ENCODE measurements at regions not wholly inside any gene's neighbourhood (a gene's known extent, or its start where the extent isn't known, plus 50 kb on each side); places are given as distances from the start of the nearest gene placed in this dataset.

DNA sequence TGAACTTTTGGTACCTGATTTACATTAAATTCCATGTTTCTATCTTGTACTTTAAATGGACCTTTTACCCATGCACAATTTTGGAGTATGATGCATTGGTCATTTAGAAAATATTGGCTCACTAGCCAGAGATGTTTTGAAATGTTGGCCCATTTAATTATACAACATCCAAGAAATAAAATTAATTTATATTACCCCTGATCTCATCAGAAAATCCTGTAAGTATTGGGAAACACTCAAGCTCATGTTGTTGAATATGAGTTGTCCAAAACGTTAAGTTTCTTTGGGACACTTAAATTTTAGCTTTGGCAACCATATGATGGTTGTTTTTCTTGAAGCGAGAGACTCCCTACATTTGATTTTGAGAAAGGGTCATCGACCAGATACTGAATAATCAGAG is 492.7 kb downstream of the RPS24 start:
- DNase-seq, result no peak

DNA sequence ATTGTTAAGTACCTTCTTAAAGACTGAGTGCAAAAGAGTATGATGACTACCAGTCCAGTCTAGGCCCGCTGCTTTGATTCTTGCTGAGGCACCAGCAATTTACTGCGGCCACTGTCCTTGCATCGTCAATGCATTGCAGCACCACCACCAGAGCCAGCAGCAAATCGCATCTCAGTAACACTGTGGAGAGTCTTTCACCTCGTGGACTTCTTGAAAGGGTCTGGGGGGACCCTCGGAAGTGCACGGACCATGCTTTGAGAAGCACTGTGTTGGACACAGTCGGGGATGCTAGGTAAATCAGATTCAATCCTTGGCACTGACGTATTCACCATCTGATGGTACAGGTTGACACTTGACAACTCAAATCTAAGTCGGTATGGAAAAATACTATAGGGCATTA is 493.6 kb downstream of the RPS24 start:
- DNase-seq, result no peak

DNA sequence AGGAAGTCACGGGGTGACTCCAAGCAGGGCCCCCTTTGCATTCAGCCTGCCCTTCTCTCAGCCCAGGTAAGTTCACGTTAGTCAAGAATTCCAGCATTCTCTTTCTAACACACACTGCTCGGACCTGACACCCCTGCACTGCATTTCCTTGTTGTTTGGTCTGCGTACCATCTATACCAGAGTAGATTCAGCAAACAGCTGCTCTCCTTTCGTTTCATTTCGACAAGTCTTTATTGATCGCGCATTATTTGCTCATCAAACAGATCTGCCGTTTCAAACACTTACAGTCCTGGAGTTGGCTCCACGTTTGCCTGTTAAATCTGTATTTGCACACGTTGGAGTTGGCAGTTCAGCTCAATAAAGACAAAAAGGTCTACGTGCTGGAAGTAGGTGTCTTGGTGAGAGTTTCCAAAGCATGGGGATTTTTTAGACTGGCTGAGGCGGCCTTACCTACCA is 495.1 kb downstream of the RPS24 start:
- no peak for DNase-seq

DNA sequence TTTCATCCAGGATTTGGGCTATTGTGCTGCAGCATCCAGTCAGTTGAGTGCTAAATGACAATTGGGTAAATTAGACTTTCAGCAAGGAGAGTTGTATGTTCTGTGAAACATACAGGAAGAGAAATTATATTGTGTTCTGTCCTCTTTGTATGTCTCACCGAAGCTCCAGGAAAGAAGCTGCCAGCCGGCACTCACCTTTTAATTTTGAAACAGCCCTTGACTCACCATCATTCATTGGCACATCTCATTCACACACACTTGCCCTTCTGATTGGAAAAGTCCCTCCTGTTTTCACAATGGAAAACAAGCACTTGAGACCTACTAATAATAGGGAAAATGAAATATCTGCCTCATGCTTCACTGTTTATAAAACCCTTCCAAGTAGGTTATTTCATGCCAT is 495.6 kb downstream of the RPS24 start:
- no peak for DNase-seq

DNA sequence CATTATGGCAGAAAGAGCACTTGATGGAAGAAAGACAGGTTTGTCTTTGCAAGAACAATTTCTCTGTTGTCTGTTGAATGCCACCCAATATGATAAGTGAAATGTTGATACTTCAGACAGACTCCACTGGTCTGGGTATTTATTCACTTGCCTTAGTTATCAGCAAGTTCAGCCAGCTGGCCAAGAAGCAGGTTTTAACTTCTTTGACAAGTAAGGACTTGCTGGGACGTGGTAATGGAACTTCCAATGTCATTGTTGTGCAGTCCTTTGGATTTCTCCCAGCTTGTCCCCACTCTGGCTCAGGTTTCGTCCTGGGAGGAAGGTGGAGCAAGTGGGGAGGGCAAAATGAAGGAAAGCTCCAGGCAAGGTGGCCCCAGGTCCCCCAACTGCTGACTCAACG is 497.4 kb downstream of the RPS24 start:
- no peak for DNase-seq

DNA sequence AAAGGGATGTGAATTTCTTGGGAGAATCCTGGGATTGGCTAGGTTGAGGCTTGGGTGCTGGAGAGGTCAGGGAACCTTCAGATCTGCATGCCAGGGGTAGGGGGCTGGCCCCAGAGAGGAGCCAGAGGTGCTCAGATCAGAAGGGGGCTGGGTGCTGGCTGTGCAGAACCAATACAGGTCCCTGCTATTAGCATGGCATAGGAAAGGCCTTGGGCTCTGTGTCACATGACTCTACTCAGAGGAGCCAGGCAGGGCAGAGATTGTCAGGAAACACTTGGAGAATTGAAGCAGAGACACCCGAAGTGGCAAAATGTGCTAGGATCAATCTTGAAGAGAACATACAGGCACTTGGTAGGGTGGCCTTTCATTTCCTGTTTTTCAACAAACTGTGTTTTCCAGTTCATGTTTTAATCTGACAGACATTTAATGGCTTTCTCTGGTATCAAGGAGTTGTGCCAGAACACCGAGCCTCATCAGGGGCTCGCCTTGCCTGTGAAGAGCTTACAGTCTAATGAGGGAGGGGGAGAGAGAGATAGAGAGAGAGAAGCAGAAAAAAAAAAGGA is 498.9 kb downstream of the RPS24 start:
- no peak for DNase-seq

DNA sequence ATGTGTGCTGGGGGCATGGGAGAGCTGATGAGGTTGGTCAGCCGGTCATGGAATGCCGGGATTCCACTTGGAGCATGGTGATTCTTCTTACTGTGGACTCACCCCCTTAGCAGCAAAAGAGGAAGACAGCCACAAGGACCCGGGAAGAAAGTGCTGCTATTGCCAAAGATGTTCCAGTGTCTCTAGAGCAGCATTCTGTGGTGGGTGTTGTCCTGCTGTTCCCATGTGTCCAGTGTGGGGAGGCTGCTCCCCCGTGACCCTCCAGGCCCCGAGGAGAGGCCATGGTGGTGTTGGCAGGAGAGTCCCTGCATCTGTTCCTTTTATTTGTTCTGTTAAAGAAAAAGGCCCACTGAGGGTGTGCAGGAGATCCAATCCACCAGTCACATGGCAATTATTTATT is 499.4 kb downstream of the RPS24 start:
- no peak for DNase-seq

DNA sequence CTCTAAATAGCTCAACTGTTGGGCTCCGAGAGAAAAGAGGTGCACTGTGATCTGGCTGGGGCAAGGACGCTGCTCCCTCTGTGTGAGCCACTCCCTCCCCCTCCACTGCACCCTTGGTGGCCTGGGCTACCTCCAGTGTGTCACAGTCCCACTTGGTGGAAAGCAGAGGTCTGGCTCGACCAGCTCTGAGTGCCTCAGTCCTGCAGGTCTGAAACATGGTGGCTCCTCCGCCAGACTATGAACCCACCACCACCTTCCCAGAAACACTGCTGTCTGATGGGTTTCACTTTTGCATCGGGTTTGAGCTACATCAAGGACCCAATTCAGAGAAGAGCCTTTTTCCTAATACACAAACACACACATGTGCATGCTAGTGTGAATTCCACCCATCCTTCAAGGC is 500.1 kb downstream of the RPS24 start:
- no peak for DNase-seq

DNA sequence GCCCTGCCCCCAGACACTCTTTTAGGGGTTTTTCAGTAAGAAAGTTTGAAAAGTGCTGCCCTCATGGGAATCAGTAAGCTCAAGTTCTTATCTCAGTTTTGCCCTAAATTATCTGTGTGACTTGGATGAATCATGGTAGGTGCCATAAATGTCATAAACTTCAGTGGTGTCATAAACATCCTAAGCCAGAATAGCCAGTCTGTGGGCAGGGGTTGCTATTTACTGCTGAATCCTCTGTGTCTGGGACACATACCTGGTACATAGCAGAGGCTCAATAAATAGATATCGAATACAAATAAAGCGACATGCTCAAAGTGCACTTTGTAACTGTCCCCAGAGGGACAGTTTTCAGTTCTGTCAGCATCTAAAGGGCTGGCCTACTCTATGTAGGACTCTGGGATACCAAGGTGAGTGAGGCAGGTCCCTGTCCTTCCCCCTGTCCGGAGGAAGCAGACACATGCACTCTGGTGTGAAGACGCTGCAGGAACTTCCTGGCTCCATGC is 502.1 kb downstream of the RPS24 start:
- DNase-seq, result no peak

DNA sequence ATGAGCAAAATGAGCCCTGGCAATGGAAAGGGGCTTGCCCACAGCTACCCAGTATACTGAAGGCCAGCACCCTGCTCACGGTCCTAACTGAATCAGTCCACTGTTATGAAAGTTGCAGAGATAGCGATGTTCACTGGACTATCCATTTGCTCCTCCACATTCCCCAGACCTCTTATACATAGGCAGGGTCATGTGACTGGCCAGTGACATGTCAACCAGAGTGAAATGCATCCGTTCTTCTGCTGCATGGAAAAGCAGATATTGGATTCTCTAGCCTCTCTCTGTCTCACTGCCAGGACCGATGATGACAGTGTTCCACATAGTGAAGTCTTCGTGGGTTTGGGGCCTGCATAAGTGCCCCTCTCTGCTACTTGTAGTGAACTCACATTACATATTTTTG is 503.4 kb downstream of the RPS24 start:
- no peak for DNase-seq

DNA sequence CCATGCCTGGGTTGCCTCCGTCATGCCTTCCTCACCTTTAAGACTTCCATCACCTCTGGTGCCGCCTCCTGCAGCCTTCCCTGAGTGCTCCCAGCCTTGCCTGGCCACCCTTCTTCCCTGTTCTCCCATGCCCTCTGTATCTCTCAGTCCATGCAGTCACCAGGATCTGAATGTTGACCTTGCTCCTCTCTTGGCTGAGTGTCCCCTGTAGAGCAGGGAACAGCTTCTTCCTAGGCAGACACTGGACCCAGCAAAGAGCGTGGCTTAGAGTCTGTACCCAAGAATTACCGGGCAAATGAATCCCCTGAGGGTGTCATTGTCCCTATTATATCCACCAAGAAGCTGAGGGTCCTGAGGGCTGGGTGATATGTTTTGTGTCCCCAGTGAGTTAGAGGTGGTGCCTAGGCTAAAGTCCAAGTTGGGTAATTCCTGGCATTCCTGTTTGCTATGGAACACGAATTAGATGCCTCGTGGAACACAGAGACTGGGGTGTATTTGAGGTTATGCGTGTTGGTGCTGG is 505.6 kb downstream of the RPS24 start:
- DNase-seq, result no peak

DNA sequence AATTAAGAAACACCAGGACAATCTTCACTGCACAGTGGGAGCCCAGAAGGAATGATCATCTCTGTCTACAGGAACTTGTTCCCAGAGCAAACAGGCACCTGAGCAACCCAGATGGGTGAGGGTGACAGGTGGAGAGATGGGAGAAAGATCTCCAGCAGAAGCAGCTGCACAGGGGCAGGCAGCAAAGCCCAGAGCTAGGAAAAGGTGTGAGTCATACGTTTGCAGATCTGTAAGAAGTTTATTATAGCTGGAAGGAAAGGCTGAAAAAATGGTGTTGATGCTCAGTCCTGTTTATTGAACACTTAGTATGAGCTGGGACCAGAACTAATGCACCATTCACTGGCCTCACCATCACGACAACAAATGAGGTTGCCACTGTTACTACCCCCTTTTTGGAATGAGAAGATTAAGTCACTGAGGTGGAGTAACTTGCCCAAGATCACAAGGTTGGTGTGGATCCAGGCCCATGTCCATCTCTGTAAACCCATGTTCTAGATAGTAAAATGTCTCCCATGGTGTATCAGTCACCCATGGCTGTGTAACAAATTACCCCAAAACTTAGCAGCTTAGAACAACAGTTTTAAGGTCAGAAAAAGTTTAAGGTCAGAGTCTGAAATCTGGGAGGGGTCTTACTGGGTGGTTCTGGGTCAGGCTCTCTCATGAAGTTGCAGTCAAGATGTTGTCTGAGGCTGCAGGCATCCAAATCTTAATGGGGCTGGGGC is 506.9 kb downstream of the RPS24 start:
- no peak for DNase-seq

DNA sequence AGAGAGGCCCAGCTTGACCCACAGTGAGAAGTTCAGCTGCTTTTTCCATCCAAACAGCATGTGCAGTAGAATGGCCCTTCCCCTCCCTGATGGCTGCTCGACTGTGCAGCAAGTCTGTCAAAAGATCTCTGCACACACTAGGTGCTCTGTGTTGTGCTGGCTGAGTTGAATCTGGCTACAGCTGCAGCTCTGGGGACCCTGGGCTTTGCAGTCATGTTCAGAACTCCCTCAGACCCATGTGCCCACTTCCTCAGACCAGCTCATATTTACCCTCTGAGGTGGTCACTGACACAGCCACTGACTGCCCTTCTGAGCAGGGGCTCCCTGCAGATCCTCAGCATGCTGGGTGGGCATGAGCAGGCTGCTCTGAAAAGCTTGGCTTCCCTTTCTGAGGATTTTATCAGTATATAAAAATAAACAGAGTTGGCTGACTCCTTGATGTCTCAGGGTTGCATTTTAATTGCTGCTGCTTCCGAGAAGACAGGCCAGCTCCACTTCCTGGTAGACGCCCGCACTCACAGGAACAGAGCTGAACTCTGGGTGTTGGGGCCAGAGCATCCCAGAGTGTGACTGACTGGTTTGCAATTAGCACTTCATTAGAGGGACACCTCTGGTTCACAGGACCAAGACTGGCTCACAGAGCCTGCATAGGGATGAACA is 507.9 kb downstream of the RPS24 start:
- DNase-seq, result no peak

DNA sequence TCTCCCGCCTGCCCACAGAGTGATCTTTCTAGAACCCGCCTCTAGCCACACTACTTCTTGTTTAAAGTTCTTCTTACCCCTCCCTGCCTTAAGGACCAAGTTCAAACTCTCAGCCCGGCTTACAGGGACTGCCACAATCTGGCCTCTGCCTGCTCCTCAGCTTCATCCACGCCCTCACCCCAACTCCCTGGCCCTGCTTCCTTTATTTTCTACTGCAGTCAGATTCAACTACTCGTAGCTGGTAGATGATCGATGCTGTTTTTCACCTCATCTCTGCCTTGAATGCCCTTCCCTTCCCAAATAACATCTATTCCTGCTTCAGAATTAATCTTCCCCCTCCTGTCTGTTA is 508.5 kb downstream of the RPS24 start:
- no peak for DNase-seq

DNA sequence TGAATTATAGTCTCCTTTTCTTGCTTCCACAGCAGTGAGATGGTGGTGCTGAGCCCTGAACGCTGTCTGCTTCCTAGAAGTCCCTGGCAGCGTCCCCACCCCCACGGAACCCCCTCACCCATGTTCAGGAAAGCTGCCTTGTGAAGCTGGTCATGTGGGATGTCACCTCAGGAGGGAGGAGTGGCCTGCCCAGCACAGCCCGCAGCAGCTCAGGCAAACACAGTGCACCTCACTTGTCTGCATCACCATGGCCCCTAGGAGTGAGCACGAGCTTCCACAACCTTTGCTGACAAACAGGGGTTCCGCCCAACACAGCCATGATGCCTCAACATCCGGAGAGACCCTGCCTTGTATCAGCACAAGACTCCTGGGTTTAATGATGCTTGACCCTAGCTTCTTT is 508.9 kb downstream of the RPS24 start:
- no peak for DNase-seq

DNA sequence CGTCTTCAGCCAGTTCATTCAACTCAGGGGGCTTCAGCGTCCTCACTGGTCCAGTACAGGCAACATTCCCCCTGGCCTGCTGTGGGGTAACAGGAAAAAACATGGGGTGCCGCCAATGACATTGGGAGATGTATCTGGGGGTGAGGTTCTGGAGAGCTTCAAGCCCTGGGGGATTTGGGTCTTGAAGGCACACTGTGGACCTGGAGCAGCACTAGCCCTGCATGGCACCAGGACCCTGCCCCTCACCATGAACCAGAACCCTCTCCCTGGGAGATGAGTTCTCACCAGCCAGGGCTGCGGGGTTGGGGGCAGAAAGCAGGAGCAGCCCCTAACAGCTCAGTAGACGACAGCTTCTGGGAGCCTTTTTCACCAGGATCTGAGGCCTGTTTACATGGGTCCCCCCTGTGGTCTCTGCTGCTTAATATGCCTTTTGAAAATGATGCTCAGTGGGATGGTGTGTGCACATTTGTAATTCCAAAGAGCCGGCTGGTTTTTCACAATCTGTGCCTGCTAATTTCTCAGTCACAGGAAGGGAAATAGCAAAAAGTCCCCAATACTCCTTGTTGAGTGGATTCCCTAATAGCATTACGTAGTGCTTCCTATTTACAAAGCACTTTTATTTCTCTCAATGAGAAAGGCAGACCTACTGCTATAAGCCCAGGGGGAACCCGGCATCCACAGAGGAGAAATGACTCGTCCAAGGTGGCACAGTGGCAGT is 509.5 kb downstream of the RPS24 start:
- no peak for DNase-seq

DNA sequence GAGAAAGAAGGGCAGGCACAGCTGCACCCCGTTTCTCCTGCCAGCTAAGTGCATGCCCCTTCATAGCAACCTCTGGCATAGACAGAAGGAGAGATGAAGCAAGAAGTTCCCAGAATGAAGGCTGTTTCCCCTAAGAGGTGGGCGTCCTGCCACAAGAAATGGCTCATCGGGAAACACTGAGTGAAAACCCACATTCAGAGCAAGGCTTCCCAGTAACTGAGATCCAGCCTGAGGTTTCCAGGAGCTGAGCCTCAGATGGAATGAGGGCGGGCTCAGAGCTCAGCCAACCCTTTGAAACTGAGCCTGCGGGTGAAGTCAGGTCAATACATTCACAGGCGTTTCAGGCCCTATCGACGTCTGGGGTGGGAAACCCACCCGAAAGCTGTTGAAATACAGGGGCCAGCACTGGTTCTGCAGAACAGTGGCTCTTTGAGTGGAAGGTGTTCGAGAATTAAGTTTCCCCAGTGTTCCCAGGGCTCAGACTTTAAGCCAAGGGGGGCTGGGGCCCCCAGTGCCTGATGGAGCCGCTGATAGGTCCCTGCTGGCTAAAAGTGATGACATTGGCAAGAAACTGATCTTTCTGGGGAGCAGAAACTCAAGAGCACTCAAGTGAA is 510.2 kb downstream of the RPS24 start:
- DNase-seq, result no peak

DNA sequence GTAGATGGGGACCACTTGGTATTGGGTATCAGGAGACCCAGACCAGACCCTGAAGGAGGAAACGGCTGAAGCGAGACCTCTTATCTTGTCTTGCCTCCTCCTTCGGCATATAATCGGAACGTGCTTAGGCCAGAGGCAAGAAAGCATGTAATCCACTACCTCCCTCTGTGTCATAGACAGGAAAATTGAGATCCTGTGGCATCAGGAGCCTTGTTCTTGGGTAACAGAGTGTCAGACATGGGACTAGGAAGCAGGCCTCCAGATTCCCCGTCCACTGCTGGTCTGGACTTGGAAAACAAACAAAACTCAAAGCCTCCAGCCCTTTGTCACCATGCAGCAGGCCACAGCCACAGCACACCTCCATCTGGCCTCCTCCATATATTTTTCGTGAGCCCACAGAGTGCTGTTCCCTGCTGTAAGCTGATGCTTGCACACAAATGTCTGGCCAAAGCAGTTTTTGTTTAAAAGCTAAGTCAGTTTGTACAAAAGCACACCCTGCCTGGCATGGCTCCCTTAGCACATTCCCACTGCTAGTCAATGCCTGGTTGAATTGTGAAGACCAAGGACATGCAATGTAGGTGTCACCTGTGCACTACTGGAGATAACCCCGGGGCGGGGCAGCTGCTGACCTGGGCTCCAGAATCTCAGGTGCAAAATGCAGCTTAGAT is 510.9 kb downstream of the RPS24 start:
- no peak for DNase-seq

DNA sequence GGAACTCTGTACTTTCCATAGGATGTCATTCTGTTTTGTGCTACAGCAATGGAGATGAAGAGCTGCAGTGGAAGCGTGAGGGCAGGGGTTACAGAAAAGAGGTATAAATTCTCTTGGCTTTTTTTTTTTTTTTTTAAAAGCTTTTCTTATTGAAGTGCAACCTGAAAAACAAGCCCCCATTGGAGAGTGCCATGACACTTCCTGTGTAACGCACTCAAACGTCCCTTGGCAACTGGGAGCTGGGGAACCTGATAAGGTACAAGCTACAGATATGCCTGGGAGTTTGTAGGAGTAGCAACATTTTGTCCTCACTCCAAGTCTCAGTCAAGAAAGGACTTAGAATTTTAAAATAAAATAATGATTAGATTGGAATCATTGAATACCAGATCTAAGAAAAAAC is 512.1 kb downstream of the RPS24 start:
- DNase-seq, result no peak

DNA sequence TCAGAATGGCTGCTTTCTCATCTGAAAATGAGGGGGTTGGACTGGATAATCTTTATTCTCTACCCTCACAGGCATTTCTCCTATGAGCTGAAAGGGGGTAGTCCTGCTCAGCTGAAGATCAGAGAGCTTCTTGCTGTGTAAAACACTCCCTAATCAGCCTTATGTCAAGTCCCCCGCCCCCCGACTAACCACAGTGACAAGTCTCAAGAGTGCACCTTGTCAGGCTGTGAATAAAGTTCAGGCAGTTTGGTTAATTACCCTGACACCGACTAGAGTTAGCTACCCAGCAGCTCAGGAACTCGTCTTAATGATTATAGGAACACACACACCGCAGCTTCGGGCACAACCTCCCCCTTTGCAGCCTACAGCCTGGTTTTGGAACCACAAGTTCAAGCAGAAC is 513.7 kb downstream of the RPS24 start:
- DNase-seq, result no peak

DNA sequence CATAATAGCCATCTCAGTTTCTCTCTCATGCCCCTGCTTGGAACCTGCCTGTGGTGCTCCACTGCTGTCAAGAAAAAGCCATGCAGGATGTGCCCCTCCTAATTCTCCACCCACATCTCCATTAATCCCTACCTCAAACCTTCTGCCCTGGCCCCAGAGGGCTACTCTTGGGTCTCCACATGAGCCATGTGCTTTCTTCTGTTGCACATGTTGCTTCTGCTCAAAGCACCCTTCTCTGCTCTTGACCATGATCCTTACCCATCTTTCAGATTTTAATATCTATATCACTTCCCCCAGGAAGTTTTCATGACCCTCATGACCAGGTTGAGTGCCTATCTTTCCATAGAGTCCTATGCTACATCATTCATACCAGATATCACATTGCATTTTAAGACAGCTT is 514.2 kb downstream of the RPS24 start:
- DNase-seq, result no peak

DNA sequence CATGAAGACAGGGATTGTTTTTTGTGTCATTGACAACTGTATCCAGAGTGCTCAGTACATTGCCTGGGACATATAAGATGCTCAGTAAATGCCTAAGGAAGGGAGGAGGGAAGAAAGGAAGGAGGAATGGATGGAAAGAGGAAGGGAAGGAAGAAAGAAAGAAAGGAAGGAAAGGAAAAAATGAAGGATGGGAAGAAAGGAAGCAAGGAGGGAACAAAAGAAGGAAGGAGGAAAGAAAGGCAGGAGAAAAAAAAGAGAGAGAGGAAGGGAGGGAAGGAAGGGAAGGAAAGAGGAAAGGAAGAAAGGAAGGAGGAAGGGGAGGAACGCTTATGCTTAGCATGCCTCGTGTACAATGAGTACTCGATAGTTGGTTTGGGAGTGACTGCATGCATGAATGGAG is 514.7 kb downstream of the RPS24 start:
- DNase-seq, result no peak
